ENCODE measurements at regions not wholly inside any gene's neighbourhood (a gene's known extent, or its start where the extent isn't known, plus 50 kb on each side); places are given as distances from the start of the nearest gene placed in this dataset.
A peak's percentile ranks its signal among the peaks of the same experiment; 100 is the strongest.

DNA sequence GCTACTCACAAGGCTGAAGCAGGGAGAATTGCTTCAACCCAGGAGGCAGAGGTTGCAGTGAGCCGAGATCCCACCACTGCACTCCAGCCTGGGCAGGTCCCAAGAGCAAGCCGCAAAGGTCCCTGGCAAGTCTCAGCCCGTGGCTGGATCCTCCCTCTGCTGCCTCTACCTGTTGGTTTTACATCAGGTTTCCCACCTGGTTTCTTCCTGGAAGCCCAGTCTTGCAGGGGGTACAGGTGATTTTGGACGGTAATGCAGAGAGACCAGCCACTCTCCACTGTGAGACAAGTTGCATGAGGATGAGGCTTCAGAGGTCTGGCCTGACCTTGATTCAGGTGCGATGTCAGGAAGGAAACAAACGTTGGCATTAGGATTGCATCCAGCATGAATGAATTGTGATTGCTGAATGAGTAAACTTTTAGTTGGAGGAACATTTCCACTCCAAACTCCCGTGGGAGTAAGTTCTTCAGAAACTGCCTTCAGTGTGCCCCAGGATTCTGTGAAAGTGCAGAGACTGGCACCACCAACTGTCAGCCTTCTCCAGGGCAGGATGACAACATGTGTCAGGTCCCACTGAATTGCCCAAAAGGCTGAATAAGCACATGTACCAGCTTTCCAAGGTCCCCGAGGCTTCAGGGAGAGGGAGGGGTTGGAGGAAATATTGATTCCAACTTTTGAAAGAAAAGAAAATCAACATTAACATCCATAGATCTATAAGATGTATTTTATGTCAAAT, 189.4 kb downstream of the TJP1 start:
- H3K79me1 ChIP-seq (ENCODE audit: insufficient read depth, low read depth, low read length, poor library complexity, severe bottlenecking), result no peaks in the 10 kb centered on the region
- no peaks in the 10 kb centered on the region; the same call in 1 of the 2 replicates for H3K27me3 ChIP-seq (ENCODE audit: insufficient read depth, low read length)
- H4K91ac ChIP-seq (ENCODE audit: insufficient read length, low read depth, low read length), result no peak overlapping the region
- Mint-ChIP-seq H3K9me3 (peaks cover 6 to 8% of the 10 kb centered on the region in 2 experiments; a peak in 4 of 5 replicates), H3K4me1 (peaks cover 17 to 21% of the 10 kb centered on the region in 2 experiments), H3K27ac (peak overlapping the region in 1 of 3 experiments; percentile 41; a peak in 1 of 7 replicates), H3K27me3 (ENCODE audit: low read depth) (peaks cover 2% of the 10 kb centered on the region), H3K36me3 (ENCODE audit: insufficient read depth in 1 of 3, low read depth in 3 of 3) (peaks cover 0 to 5% (median 0%) of the 10 kb centered on the region in 3 experiments; a peak in 2 of 7 replicates), H3K4me3 (no peak overlapping the region)
- no peak overlapping the region for H4K5ac ChIP-seq (ENCODE audit: insufficient read length, low read depth, low read length)
- no peak overlapping the region for H2AK5ac ChIP-seq (ENCODE audit: insufficient read length, low read length)
- no peak overlapping the region for H3K9ac ChIP-seq (ENCODE audit: extremely low read depth, insufficient read length, low read length)
- H3K23ac ChIP-seq (ENCODE audit: insufficient read length, low read depth, low read length), result no peak overlapping the region
- no peak overlapping the region for H3K56ac ChIP-seq (ENCODE audit: insufficient read length, low read depth, low read length)
- no peak overlapping the region for H2BK5ac ChIP-seq (ENCODE audit: insufficient read length, low read length)
- no peaks in the 10 kb centered on the region for H3K79me2 ChIP-seq (ENCODE audit: insufficient read depth, low read length)
- no peak overlapping the region for H3K27ac ChIP-seq (ENCODE audit: insufficient read length, low read depth, low read length)
- no peaks in the 10 kb centered on the region for H4K20me1 ChIP-seq (ENCODE audit: control insufficient read depth, insufficient read depth, insufficient read length)
- H3K23me2 ChIP-seq (ENCODE audit: insufficient read length, low read depth, low read length, poor library complexity, severe bottlenecking), result no peaks in the 10 kb centered on the region
- H4K8ac ChIP-seq (replicated peaks; ENCODE audit: insufficient read length, low read depth, low read length), result no peak overlapping the region
- no peak for TF ChIP-seq CTCF (conservative IDR thresholded peaks at IDR 0.05)
- H3K4ac ChIP-seq (ENCODE audit: low read depth, low read length), result no peak overlapping the region
- H2BK120ac ChIP-seq (ENCODE audit: low read depth, low read length, poor library complexity, severe bottlenecking), result no peak overlapping the region
- H2BK12ac ChIP-seq (ENCODE audit: insufficient read length, low read depth, low read length), result no peak overlapping the region
- WGBS (ENCODE audit: extremely low coverage, insufficient read length, low lambda C conversion rate), result no CpG with 5 or more reads among the region's 8 CpGs
- no peak overlapping the region for H2BK15ac ChIP-seq (ENCODE audit: low read depth, low read length)
- H3K4me1 ChIP-seq (ENCODE audit: insufficient read depth, low read length), result peaks cover 10% of the 10 kb centered on the region
- H3K18ac ChIP-seq (ENCODE audit: insufficient read length, low read depth, low read length), result no peak overlapping the region
- no peak overlapping the region for H3T11ph ChIP-seq (ENCODE audit: low read length)
- H2AFZ ChIP-seq (ENCODE audit: low read length), result no peak overlapping the region
- no peak overlapping the region for H3K14ac ChIP-seq (ENCODE audit: insufficient read depth, low read length)
- H3K9me3 ChIP-seq (ENCODE audit: control insufficient read depth, low read depth, low read length), result no peaks in the 10 kb centered on the region
- no peak overlapping the region for H3K4me2 ChIP-seq (ENCODE audit: insufficient read depth, insufficient read length, low read length)
- no peak overlapping the region for H2BK20ac ChIP-seq (ENCODE audit: low read depth, low read length, poor library complexity, severe bottlenecking)
- no peak for DNase-seq

All from H9 (cell line).